Hematopoietic multipotent progenitor cell treated with erythropoietin and hydrocortisone succinate and interleukin-3 and kit ligand, for 4 days (in vitro differentiated cells): ENCODE measurements at regions not wholly inside any gene's neighbourhood (a gene's known extent, or its start where the extent isn't known, plus 50 kb on each side); places are given as distances from the start of the nearest gene placed in this dataset.
"Not testable (repeated sequence)": the region's sequence is repeated elsewhere in the genome, so short reads cannot be mapped to it uniquely, and the experiment has no call there.

Source experiments
- DNase-seq: peaks from one replicate; pipeline ENCODE4 v3.0.0-alpha.2; 2015

DNA sequence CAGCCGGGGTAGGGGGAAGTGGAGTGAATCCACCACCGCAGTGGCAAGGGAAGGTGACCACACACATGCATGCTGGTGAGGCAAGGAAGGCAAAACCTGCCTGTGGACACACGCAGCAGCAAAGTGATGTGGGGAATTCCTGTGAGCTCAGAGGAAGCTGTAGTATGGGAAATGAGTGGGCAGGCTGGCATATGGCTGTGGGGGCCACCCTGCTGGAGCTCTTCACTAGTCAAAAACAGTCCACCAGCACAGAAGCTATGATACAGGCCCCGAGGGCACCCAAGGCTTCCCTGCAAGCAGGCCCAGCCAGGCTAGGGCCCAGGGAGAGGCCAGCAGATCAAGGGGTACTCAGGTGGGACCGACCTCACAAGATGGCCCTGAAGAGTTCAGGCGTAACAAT is 239.1 kb downstream of the CHM start:
- DNase-seq = no peak

DNA sequence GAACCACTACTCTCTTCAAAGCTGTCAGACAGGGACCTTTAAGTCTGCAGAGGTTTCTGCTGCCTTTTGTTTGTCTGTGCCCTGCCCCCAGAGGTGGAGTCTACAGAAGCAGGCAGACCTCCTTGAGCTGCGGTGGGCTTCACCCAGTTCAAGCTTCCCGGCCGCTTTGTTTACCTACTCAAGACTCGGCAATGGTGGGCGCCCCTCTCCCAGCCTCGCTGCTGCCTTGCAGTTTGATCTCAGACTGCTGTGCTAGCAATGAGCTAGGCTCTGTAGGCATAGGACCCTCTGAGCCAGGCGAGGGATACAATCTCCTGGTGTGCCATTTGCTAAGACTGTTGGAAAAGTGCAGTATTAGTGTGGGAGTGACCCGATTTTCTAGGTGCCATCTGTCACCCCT is 275.0 kb downstream of the CHM start:
- DNase-seq = not testable (repeated sequence)

DNA sequence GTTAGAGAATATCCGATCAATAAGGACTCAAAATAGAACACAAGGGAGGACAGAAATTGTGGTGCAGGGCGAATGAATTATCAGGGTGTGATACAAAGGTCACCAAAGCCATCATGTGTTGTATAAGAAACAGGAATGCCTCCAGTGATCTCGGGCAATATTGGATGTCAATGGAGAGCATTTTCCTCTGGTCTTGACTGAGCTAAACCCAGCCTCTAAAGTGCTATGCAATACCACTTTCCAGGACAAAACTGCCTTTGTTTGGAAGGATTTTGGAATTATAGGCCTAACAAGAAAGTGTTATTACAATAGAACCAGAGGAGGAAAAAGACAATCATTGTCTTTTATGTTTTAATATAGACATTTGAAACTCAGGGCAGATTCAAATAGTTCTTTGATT is 281.7 kb downstream of the CHM start:
- DNase-seq = no peak

- not testable (repeated sequence) for DNase-seq
Observed at GRCh38 chrX:85723025-85723424, 324.3 kb downstream of the CHM start.

GRCh38 chrX:85703233-85703632 is 323.8 kb upstream of the POF1B start:
- DNase-seq = not testable (repeated sequence)

DNA sequence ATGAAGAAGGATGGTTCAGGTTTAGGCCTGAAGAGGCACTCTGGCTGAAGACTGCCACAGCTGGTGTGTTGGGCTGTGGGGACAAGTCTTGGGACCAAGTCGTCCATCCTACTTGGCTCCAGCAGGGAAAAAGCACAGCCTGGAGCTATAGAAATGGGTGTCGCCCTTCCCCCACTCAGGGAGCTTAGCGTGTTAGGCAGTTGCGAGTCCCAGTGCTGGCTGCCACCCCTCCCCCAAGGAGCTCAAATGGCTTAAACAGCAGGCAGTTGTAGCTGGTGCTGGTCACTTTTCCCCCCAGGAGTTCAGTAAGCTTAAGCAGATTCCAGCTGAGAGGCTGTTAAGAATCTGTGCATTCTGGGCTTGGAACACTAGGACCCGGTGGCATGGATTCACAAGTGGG is 319.5 kb upstream of the POF1B start:
- DNase-seq = no peak

GRCh38 chrX:85685843-85686242 is 306.4 kb upstream of the POF1B start:
- no peak for DNase-seq

DNA sequence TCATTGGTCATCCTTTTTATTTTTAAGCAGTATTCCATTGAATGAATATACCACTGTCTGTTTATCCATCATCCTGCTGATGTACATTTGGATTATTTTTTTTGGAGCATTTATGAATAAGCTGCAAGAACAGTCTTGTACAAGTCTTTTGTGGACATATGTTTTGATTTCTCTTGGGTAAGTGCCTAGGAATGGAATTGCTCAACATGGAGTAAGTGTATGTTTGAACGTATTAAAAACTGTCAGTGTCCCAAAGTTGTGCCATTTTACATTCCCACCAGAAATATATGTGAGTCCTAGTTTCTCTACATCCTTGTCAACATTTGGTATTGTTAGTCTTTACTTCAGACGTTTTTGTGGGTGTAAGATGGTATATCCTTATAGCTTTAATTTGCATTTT is 287.0 kb upstream of the POF1B start:
- no peak for DNase-seq

- not testable (repeated sequence) for DNase-seq
Observed at GRCh38 chrX:85663970-85664369, 284.5 kb upstream of the POF1B start.

- DNase-seq = no peak
Observed at GRCh38 chrX:85630901-85631300, 251.4 kb upstream of the POF1B start.

DNA sequence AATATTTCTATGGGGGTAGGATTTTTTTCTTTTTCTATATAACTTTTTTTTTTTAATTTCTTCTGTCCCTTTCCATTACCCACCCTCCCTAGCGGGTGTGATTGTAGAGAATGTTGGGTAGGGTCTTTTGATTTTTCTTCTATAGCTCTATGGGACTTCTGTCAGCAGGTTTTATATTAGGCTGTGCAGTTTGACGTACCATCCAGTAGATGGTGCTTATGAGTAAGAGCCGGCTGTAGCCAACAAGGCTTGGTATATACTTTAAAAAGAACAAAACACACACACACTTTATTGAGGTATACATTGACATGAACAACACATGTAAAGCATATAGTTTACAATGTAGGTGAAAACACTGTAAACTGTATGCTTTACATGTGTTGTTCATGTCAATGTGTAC is 247.9 kb upstream of the POF1B start:
- DNase-seq = peak; percentile 22

GRCh38 chrX:85622635-85623034 is 243.2 kb upstream of the POF1B start:
- DNase-seq = no peak

DNA sequence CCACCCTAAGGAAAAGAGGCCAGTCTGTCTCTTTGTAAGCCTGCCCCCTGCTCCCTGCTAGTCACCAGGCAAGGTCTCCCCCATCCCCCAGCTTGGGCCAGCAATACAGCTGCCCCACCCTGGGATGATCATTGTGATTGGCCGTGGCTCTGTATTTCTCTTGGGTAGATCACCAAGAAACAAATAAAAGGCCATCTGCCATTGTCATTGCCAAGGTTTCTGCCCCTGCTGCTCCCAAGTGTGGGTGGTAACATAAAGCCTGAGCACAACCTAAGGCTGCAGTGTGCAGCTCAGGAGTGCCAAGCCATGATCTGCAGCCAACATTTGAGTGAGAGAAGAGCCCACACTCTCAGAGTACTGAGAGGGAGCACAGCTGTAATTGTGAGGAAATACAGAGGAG is 241.0 kb upstream of the POF1B start:
- DNase-seq = no peak

DNA sequence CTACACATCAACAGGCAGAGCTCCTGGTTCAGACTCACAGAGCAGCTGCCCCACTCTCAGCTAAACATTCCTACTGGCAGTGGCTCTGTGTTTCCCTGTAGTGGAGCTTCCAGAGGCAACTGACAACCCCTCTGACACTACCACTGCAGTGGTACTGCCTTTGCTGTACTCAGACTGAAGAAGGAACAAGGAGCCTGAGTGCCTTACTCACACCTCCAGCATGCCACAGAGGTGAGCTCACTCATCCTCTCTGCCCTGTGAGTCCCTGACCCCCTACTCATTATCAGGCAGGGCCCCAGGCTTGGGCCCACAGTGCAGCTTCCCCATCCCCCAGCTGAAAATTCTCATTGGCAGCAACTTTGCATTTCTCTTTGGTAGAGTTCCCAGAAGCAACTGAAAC is 240.5 kb upstream of the POF1B start:
- no peak for DNase-seq

- DNase-seq = peak; percentile 7
Observed at GRCh38 chrX:85611926-85612325, 232.5 kb upstream of the POF1B start.

GRCh38 chrX:85592980-85593379 is 213.5 kb upstream of the POF1B start:
- DNase-seq = no peak

DNA sequence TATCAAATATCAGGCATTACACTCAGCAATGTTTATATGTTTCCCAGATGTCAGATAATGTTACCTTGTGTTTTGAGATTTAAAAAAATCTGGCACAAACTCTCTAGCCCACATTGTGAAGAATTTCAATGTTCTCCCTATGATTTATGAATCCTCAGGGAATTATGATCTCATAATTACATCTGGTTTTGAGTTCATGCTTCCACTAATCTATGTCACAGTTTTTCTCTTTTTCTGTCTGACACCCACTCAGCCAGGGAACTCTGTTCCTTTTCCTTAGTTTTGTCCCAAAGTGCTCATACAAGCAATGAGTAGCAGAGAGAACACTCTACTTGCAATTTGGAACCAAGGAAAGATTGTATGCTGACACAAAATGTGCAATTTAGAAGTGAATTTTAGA is 212.1 kb upstream of the POF1B start:
- no peak for DNase-seq

GRCh38 chrX:85590638-85591037 is 211.2 kb upstream of the POF1B start:
- DNase-seq = no peak

- no peak for DNase-seq
Observed at GRCh38 chrX:85573801-85574200, 194.3 kb upstream of the POF1B start.

- no peak for DNase-seq
Observed at GRCh38 chrX:85570496-85570895, 191.0 kb upstream of the POF1B start.

- DNase-seq = no peak
Observed at GRCh38 chrX:85569686-85570085, 190.2 kb upstream of the POF1B start.

DNA sequence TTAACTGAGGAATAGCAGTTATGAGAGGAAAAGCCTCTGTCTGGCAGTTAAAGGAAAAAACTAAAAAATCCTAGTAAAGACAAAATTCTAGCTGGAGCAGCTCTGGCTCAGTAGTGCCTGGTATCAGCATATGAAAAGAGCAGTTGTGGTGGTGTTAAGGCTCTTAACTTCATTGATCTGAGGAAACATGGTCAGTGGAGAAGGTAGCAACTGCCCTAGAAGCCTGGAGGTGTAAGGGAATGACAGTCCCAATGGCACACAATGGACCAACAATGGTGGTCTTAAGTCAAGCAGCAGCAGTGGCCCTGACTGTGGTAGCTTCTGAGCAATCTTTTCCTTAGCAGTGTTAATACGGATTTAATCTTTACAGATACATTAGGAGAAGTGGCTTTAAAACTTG is 189.6 kb upstream of the POF1B start:
- no peak for DNase-seq

DNA sequence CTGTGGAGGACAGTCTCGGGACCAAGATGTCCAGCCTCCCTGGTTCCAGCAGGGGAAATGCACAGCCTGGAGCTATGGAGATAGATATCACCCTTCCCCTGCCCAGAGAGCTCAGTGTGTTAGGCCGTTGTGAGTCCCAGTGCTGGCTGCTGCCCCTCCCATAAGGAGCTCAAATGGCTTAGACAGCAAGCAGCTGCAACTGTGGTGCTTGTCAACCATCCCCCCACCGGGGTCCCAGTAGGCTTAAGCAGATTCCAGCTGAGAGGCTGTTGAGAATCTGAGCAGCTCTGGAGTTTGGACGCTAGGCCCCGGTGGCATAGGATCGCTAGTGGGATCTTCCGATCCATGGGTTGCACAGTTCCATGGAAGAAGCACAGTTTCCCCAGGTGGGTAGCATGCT is 181.8 kb upstream of the POF1B start:
- no peak for DNase-seq

DNA sequence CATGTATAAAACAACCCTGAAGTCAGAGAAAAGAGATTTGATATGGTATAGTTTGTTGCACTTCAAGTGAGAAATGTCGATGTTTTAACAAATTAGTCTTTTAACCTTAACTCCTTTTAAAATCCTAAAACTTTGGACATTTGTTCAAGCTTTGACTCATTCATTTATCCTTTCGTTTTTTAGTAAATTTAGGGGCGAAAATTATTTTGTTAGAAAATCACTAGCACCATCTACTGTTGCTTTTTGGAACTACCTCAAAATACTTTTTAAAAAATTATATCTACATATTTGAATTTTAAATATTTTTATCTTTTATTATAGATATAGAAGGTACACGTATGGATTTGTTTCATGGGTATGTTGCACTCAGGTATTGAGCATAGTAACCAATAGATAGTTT is 165.1 kb upstream of the POF1B start:
- DNase-seq = peak; percentile 6

DNA sequence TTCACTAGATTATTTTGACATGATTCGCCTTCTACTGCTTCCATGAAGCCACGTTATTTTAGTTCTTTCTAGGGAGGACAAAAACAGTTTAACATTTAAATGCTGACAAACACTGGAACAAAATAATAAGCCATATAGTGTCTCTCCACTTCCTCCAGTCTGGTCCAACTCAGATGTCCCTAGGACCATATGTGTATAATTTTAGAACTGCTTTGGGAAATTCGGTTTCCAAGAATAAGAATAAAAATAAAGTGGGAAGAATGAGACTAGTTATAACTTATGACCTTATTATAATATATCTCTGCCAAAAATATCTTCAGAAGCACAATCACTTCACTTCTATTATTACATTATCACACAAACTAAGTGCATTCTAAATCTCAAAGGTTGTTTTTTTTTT is 164.4 kb upstream of the POF1B start:
- DNase-seq = no peak

GRCh38 chrX:85529141-85529540 is 149.7 kb upstream of the POF1B start:
- DNase-seq = not testable (repeated sequence)
